Glutamatergic neuron (in vitro differentiated cells): ENCODE measurements at regions not wholly inside any gene's neighbourhood (a gene's known extent, or its start where the extent isn't known, plus 50 kb on each side); places are given as distances from the start of the nearest gene placed in this dataset.
"Not testable (repeated sequence)": the region's sequence is repeated elsewhere in the genome, so short reads cannot be mapped to it uniquely, and the experiment has no call there.

Experiments
- DNase-seq: peaks from one replicate; pipeline ENCODE4 v3.0.0; 2022
- H3K27ac Mint-ChIP-seq: one replicate; pipeline ENCODE4 v1.8.0; 2020; ENCODE audit warnings: mild to moderate bottlenecking, mixed read lengths, inconsistent platforms; ENCODE audit not compliant: unreplicated experiment
- H3K27me3 Mint-ChIP-seq: one replicate; pipeline ENCODE4 v1.8.0; 2020; ENCODE audit warnings: mild to moderate bottlenecking, moderate library complexity, mixed read lengths, inconsistent platforms; ENCODE audit not compliant: unreplicated experiment
- H3K36me3 Mint-ChIP-seq: one replicate; pipeline ENCODE4 v1.8.0; 2020; ENCODE audit warnings: mild to moderate bottlenecking, mixed read lengths, inconsistent platforms; ENCODE audit not compliant: unreplicated experiment
- H3K4me1 Mint-ChIP-seq: one replicate; pipeline ENCODE4 v1.8.0; 2020; ENCODE audit warnings: mild to moderate bottlenecking, low read depth, mixed read lengths, inconsistent platforms; ENCODE audit not compliant: unreplicated experiment
- H3K4me3 Mint-ChIP-seq: one replicate; pipeline ENCODE4 v1.8.0; 2020; ENCODE audit warnings: mild to moderate bottlenecking, mixed read lengths, inconsistent platforms; ENCODE audit not compliant: unreplicated experiment
- H3K9me3 Mint-ChIP-seq: one replicate; pipeline ENCODE4 v1.8.0; 2020; ENCODE audit warnings: mild to moderate bottlenecking, moderate library complexity, mixed read lengths, inconsistent platforms; ENCODE audit not compliant: unreplicated experiment
- TF ChIP-seq, protein P1 (sequence below): fragments of 200-600 bp; sonication (generic); IDR thresholded peaks from one replicate; pipeline ENCODE4 v1.5.0; 2021; ENCODE audit not compliant: partially characterized antibody, unreplicated experiment

DNA sequence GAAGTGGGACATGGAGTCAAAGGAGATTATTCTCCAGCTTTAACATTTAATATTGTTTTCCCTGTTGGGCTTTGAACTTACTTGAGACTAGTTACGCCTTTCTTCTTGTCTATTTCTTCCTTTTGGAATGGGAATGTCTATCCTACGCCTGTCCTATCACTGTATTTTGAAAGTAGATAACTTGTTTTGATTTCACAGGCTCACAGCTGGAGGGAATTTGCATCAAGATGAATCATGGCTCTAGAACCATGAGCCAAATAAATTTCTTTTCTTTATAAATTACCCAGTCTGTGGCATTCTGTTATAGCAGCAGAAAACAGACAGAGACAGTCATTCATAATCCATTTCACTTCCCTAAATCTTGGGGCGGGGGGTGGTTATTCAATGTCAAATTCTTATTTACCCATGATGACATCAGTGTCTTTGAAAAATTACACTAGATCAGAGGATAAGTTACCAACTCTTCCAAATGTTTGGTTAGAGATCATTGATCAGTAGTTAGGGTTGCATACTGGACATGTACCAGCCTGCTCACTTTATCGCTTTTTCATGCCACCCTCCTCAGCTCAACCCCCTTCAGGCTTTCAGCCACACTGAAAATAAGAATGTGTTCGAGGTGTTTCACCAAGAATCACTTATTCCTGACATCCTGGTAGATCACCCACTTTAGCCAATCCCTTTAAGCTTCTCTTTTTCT is 419.6 kb upstream of the PIK3R1 start:
- H3K36me3 Mint-ChIP-seq, result peaks cover 18% of the 10 kb centered on the region
- no peak overlapping the region for H3K4me3 Mint-ChIP-seq
- H3K9me3 Mint-ChIP-seq, result peaks cover 3% of the 10 kb centered on the region
- H3K4me1 Mint-ChIP-seq, result no peaks in the 10 kb centered on the region
- no peak for DNase-seq
- H3K27me3 Mint-ChIP-seq, result no peaks in the 10 kb centered on the region
- no peak overlapping the region for H3K27ac Mint-ChIP-seq
- TF ChIP-seq, protein P1, sequence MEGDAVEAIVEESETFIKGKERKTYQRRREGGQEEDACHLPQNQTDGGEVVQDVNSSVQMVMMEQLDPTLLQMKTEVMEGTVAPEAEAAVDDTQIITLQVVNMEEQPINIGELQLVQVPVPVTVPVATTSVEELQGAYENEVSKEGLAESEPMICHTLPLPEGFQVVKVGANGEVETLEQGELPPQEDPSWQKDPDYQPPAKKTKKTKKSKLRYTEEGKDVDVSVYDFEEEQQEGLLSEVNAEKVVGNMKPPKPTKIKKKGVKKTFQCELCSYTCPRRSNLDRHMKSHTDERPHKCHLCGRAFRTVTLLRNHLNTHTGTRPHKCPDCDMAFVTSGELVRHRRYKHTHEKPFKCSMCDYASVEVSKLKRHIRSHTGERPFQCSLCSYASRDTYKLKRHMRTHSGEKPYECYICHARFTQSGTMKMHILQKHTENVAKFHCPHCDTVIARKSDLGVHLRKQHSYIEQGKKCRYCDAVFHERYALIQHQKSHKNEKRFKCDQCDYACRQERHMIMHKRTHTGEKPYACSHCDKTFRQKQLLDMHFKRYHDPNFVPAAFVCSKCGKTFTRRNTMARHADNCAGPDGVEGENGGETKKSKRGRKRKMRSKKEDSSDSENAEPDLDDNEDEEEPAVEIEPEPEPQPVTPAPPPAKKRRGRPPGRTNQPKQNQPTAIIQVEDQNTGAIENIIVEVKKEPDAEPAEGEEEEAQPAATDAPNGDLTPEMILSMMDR, result no peak

DNA sequence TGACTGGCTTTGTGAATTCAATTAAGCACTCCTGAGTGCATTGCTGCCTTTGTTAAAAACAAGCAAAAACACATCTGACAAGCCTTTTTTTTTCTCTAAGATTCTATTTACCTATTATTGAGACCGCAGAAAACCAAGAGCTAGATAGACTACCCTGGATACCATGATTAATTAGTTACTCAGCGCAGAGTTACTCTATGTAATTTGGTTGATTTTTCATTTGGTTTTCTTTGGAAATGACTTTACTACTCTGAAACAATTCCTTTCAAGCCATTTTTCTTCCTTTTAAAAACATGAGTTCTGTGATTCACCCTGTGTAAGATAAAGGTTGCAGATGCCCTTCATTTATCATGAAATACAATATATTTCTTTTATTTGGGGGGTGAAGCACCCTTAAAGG is 421.6 kb upstream of the PIK3R1 start:
- Mint-ChIP-seq H3K27ac (no peak overlapping the region), H3K27me3 (no peaks in the 10 kb centered on the region), H3K4me1 (no peaks in the 10 kb centered on the region), H3K4me3 (no peak overlapping the region), H3K36me3 (peaks cover 8% of the 10 kb centered on the region), H3K9me3 (peaks cover 3% of the 10 kb centered on the region)
- TF ChIP-seq, protein P1, result no peak
- no peak for DNase-seq

DNA sequence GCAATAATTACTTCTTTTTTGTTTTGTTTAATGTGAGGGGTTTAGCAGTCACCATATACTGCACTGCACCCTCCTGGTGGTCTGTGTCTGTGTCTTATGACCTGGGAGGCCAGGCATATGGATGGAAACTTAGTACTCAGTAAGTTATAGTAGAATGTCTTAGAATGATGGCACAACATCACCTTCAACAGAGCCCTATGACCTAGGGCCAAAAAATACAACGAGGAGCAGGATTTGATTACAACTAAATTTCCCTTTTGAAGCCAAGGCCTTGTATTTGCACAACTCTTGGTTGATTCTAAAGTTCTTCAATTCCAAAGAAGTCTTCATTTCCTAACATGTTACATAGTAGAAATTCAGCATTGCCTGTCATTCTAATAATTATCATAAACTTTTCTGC is 422.1 kb upstream of the PIK3R1 start:
- Mint-ChIP-seq H3K9me3 (peaks cover 2% of the 10 kb centered on the region), H3K27ac (no peak overlapping the region), H3K4me3 (no peak overlapping the region), H3K4me1 (no peaks in the 10 kb centered on the region), H3K36me3 (peaks cover 3% of the 10 kb centered on the region), H3K27me3 (no peaks in the 10 kb centered on the region)
- no peak for DNase-seq
- TF ChIP-seq, protein P1, result no peak

DNA sequence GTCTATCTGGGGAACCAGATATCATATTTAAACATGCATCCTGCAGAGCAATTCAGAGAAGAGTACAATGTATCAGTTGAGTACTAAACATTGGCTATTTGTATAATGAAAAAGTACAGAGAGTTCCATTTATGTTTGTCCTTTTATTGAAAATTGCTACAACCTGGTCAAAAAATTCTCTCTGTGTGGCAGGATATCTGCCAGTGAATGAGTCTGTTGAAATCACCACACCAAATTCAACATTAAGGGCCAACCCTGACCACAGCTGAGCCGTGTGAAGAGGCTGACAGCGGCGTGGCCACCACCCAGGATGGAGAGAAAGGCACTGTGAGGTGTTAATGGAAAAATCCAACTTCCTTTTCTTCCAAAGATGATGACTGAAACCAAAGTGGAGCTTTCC is 422.7 kb upstream of the PIK3R1 start:
- TF ChIP-seq, protein P1, result no peak
- no peak for DNase-seq
- H3K36me3 Mint-ChIP-seq, result no peaks in the 10 kb centered on the region
- H3K4me1 Mint-ChIP-seq, result no peaks in the 10 kb centered on the region
- H3K27ac Mint-ChIP-seq, result no peak overlapping the region
- H3K9me3 Mint-ChIP-seq, result no peaks in the 10 kb centered on the region
- H3K27me3 Mint-ChIP-seq, result no peaks in the 10 kb centered on the region
- H3K4me3 Mint-ChIP-seq, result no peak overlapping the region

DNA sequence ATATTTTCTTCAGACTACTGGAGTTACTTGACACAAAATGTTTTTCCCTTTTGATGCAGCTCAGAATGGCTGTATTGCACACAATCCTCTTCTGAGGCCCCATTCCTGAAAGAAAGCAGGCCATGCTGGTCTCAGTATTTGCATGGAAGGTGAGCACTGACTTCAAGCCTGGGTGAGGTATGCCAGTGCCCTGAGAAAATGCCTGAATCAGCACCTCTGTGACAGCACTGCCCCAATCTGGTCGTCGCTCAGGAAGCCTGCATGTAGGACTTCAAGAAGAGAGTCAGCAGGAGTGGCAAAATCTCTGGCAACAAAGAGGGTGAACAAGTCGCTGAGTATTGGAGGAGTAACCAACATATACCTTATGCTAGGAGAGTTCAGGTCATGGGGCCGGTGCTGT is 425.2 kb upstream of the PIK3R1 start:
- Mint-ChIP-seq H3K27me3 (no peaks in the 10 kb centered on the region), H3K4me3 (no peak overlapping the region), H3K4me1 (no peaks in the 10 kb centered on the region), H3K27ac (no peak overlapping the region), H3K36me3 (no peaks in the 10 kb centered on the region), H3K9me3 (no peaks in the 10 kb centered on the region)
- TF ChIP-seq, protein P1, result no peak
- no peak for DNase-seq

DNA sequence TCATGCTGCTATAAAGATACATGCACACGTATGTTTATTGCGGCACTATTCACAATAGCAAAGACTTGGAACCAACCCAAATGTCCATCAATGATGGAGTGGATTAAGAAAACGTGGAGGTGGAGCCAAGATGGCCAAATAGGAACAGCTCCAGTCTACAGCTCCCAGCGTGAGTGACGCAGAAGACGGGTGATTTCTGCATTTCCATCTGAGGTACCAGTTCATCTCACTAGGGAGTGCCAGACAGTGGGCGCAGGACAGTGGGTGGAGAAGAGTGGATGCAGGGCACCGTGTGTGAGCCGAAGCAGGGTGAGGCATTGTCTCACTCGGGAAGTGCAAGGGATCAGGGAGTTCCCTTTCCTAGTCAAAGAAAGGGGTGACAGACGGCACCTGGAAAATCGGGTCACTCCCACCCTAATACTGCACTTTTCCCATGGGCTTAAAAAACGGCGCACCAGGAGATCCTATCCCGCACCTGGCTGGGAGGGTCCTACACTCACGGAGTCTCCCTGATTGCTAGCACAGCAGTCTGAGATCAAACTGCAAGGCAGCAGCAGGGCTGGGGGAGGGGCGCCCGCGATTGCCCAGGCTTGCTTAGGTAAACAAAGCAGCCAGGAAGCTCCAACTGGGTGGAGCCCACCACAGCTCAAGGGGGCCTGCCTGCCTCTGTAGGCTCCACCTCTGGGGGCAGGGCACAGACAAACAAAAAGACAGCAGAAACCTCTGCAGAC is 435.5 kb upstream of the PIK3R1 start:
- not testable (repeated sequence) for H3K27ac Mint-ChIP-seq, H3K9me3 Mint-ChIP-seq, H3K36me3 Mint-ChIP-seq, H3K4me3 Mint-ChIP-seq, H3K27me3 Mint-ChIP-seq, H3K4me1 Mint-ChIP-seq
- DNase-seq, result peak; percentile 30
